ENCODE measurements at regions not wholly inside any gene's neighbourhood (a gene's known extent, or its start where the extent isn't known, plus 50 kb on each side); places are given as distances from the start of the nearest gene placed in this dataset.
"Not testable (repeated sequence)": the region's sequence is repeated elsewhere in the genome, so short reads cannot be mapped to it uniquely, and the experiment has no call there.

GRCh38 chr21:6468331-6468860, 4053.0 kb upstream of the TPTE start:
- TF ChIP-seq POLR2AphosphoS5 (IDR thresholded peaks at IDR 0.05; ENCODE audit: low read depth); CTCF (conservative IDR thresholded peaks at IDR 0.05; ENCODE audit: low read depth in 2 of 2): not testable (repeated sequence)

Data from GM23338 (cell line).